ENCODE measurements at regions not wholly inside any gene's neighbourhood (a gene's known extent, or its start where the extent isn't known, plus 50 kb on each side); places are given as distances from the start of the nearest gene placed in this dataset.

DNA sequence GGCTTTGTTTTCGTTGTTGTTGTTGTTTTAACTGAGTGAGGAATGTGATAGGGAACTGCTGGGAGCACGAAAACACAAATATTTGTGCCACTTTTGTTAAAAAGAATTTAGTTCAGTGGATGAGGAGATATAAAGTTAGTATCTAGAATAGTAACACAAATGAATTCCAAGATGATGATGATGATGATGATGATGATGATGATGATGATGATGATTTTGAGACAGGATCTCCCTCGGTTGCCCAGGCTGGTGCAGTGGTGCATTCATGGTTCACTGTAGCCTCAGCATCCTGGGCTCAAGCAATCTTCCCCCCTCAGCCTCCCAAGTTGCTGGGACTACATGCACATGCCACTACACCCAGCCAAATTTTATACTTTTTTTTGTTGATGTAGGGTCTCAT, 223.7 kb downstream of the DSEL start:
- no peak for TF ChIP-seq EZH2 (IDR thresholded peaks at IDR 0.05)
- TF ChIP-seq ZFX (IDR thresholded peaks at IDR 0.05) = no peak
- TF ChIP-seq POLR2A (IDR thresholded peaks at IDR 0.05; ENCODE audit: borderline replicate concordance, extremely low read depth, insufficient read depth, insufficient read length) = no peak
- no peak for TF ChIP-seq ZNF274 (IDR thresholded peaks at IDR 0.05; ENCODE audit: low read depth, low read length)
- no peak for TF ChIP-seq TCF7L2 (IDR thresholded peaks at IDR 0.05; ENCODE audit: borderline replicate concordance, extremely low read depth, insufficient read depth, insufficient read length)
- no peak for TF ChIP-seq CBX3 (IDR thresholded peaks at IDR 0.05; ENCODE audit: low read depth)
- TF ChIP-seq, protein P1, sequence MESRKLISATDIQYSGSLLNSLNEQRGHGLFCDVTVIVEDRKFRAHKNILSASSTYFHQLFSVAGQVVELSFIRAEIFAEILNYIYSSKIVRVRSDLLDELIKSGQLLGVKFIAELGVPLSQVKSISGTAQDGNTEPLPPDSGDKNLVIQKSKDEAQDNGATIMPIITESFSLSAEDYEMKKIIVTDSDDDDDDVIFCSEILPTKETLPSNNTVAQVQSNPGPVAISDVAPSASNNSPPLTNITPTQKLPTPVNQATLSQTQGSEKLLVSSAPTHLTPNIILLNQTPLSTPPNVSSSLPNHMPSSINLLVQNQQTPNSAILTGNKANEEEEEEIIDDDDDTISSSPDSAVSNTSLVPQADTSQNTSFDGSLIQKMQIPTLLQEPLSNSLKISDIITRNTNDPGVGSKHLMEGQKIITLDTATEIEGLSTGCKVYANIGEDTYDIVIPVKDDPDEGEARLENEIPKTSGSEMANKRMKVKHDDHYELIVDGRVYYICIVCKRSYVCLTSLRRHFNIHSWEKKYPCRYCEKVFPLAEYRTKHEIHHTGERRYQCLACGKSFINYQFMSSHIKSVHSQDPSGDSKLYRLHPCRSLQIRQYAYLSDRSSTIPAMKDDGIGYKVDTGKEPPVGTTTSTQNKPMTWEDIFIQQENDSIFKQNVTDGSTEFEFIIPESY (IDR thresholded peaks at IDR 0.05; ENCODE audit: extremely low read depth, insufficient replicate concordance, low read length) = no peak
- TF ChIP-seq, protein P2, sequence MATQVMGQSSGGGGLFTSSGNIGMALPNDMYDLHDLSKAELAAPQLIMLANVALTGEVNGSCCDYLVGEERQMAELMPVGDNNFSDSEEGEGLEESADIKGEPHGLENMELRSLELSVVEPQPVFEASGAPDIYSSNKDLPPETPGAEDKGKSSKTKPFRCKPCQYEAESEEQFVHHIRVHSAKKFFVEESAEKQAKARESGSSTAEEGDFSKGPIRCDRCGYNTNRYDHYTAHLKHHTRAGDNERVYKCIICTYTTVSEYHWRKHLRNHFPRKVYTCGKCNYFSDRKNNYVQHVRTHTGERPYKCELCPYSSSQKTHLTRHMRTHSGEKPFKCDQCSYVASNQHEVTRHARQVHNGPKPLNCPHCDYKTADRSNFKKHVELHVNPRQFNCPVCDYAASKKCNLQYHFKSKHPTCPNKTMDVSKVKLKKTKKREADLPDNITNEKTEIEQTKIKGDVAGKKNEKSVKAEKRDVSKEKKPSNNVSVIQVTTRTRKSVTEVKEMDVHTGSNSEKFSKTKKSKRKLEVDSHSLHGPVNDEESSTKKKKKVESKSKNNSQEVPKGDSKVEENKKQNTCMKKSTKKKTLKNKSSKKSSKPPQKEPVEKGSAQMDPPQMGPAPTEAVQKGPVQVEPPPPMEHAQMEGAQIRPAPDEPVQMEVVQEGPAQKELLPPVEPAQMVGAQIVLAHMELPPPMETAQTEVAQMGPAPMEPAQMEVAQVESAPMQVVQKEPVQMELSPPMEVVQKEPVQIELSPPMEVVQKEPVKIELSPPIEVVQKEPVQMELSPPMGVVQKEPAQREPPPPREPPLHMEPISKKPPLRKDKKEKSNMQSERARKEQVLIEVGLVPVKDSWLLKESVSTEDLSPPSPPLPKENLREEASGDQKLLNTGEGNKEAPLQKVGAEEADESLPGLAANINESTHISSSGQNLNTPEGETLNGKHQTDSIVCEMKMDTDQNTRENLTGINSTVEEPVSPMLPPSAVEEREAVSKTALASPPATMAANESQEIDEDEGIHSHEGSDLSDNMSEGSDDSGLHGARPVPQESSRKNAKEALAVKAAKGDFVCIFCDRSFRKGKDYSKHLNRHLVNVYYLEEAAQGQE (IDR thresholded peaks at IDR 0.05; ENCODE audit: low read depth) = no peak
- no peak for TF ChIP-seq FOSL1 (IDR thresholded peaks at IDR 0.05; ENCODE audit: low read depth)
- TF ChIP-seq POLR2AphosphoS5 (IDR thresholded peaks at IDR 0.05; ENCODE audit: low read depth, low read length) = no peak
- TF ChIP-seq, protein P3, sequence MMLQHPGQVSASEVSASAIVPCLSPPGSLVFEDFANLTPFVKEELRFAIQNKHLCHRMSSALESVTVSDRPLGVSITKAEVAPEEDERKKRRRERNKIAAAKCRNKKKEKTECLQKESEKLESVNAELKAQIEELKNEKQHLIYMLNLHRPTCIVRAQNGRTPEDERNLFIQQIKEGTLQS (IDR thresholded peaks at IDR 0.05) = no peak
- no peak for TF ChIP-seq RAD21 (IDR thresholded peaks at IDR 0.05; ENCODE audit: low read depth)
- TF ChIP-seq, protein P4, sequence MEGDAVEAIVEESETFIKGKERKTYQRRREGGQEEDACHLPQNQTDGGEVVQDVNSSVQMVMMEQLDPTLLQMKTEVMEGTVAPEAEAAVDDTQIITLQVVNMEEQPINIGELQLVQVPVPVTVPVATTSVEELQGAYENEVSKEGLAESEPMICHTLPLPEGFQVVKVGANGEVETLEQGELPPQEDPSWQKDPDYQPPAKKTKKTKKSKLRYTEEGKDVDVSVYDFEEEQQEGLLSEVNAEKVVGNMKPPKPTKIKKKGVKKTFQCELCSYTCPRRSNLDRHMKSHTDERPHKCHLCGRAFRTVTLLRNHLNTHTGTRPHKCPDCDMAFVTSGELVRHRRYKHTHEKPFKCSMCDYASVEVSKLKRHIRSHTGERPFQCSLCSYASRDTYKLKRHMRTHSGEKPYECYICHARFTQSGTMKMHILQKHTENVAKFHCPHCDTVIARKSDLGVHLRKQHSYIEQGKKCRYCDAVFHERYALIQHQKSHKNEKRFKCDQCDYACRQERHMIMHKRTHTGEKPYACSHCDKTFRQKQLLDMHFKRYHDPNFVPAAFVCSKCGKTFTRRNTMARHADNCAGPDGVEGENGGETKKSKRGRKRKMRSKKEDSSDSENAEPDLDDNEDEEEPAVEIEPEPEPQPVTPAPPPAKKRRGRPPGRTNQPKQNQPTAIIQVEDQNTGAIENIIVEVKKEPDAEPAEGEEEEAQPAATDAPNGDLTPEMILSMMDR (IDR thresholded peaks at IDR 0.05 in 2 of 3, conservative IDR thresholded peaks at IDR 0.05 in 1 of 3; ENCODE audit: borderline replicate concordance in 1 of 3, insufficient read depth in 1 of 3, low read depth in 2 of 3, low read length in 2 of 3) = no peak
- TF ChIP-seq SIN3A (IDR thresholded peaks at IDR 0.05; ENCODE audit: low read depth) = no peak
- TF ChIP-seq JUND (IDR thresholded peaks at IDR 0.05) = no peak
- no peak for TF ChIP-seq SP1 (IDR thresholded peaks at IDR 0.05; ENCODE audit: low read depth)
- TF ChIP-seq CEBPB (IDR thresholded peaks at IDR 0.05; ENCODE audit: low read depth) = no peak
- ATAC-seq (no peak), DNase-seq (ENCODE audit: low read depth, low spot score) (no peak)
- H3K4me3 ChIP-seq (replicated peaks in 1 of 2; ENCODE audit: low read depth in 1 of 2, low read length in 2 of 2) = no peak overlapping the region
- H3K36me3 ChIP-seq (ENCODE audit: control insufficient read depth in 1 of 2, insufficient read depth in 2 of 2, low read length in 2 of 2) = no peaks in the 10 kb centered on the region
- ChIA-PET CTCF (no interaction called here), POLR2A (no interaction called here), RAD21 (ENCODE audit: low non-redundant PET in 1 of 2, low total read pairs in 2 of 2, uncharacterized antibody in 2 of 2, unreplicated experiment in 2 of 2) (no interaction called here)
- BruUV-seq (replicated peaks) = no TSS peak
- H3K4me2 ChIP-seq (ENCODE audit: low read length) = no peak overlapping the region
- H3K9me3 ChIP-seq (ENCODE audit: control insufficient read depth in 1 of 2, insufficient read depth in 1 of 2, low read depth in 1 of 2, low read length in 2 of 2) = peaks cover 0 to 15% of the 10 kb centered on the region in 2 experiments; a peak in 2 of 4 replicates
- no peaks in the 10 kb centered on the region for H3K4me1 ChIP-seq (ENCODE audit: control insufficient read depth in 1 of 2, insufficient read depth in 2 of 2, low read length in 2 of 2)
- intact Hi-C loops (cut with micrococcal nuclease) = no loop called here
- no peaks in the 10 kb centered on the region for H3K27me3 ChIP-seq (ENCODE audit: insufficient read depth, low read length)
- H2AFZ ChIP-seq (ENCODE audit: low read depth, low read length, poor library complexity, severe bottlenecking) = no peak overlapping the region
- no peaks in the 10 kb centered on the region for H3K9me2 ChIP-seq (ENCODE audit: insufficient read depth)
- no peak overlapping the region for H3K27ac ChIP-seq (ENCODE audit: low read depth, low read length)
- H3K79me2 ChIP-seq (ENCODE audit: insufficient read depth, low read length) = no peaks in the 10 kb centered on the region
- no peak overlapping the region for H3K9ac ChIP-seq (ENCODE audit: low read length)
- no peaks in the 10 kb centered on the region for H4K20me1 ChIP-seq (ENCODE audit: insufficient read depth)

Data from HCT116 (cell line).